Prostate gland (tissue), 2 donors: ENCODE measurements at regions not wholly inside any gene's neighbourhood (a gene's known extent, or its start where the extent isn't known, plus 50 kb on each side); places are given as distances from the start of the nearest gene placed in this dataset.
"Not testable (repeated sequence)": the region's sequence is repeated elsewhere in the genome, so short reads cannot be mapped to it uniquely, and the experiment has no call there.

Experiments
- DNase-seq: peaks from one replicate; pipeline ENCODE4 v3.0.0-alpha.2; 2019; ENCODE audit warnings: low spot score
- H3K27ac ChIP-seq, 2 donors: fragments of 200-600 bp; sonication (generic); 2 replicates each; pipeline ENCODE4 v1.5.1; 2017 to 2019
- H3K27me3 ChIP-seq: fragments of 200-600 bp; sonication (generic); replicated peaks from 2 replicates; pipeline ENCODE4 v1.5.1; 2019; ENCODE audit not compliant: insufficient read depth
- H3K36me3 ChIP-seq, 2 donors: fragments of 200-600 bp; sonication (generic); 1 replicate in 1 of 2; 2 replicates in 1 of 2; pipeline versions ENCODE4 v1.5.1 to v1.8.1; 2017 to 2019
- H3K4me1 ChIP-seq: fragments of 200-600 bp; sonication (generic); replicated peaks from 2 replicates; pipeline ENCODE4 v1.5.1; 2019
- H3K4me3 ChIP-seq, 2 donors: fragments of 200-600 bp; sonication (generic); 2 replicates each; pipeline ENCODE4 v1.5.1; 2017 to 2019
- H3K9me3 ChIP-seq: fragments of 200-600 bp; sonication (generic); 2 replicates; pipeline ENCODE4 v1.5.1; 2017
- POLR2A ChIP-seq: fragments of 450-650 bp; IDR thresholded peaks from one replicate; pipeline ENCODE4 v1.6.1; 2016; ENCODE audit warnings: antibody characterized with exemption, mild to moderate bottlenecking
- POLR2AphosphoS5 ChIP-seq: sonication (generic); formaldehyde crosslinking; IDR thresholded peaks from one replicate; pipeline ENCODE4 v1.6.1; 2017; ENCODE audit warnings: antibody characterized with exemption
- WGBS: methylation state at CpG from one replicate; pipeline ENCODE4 v1.1.5; 2018; 5-methylcytosine and 5-hydroxymethylcytosine counted together
- intact Hi-C: fragments of 100-400 bp; cut with DNase I; formaldehyde crosslinking; loops from one replicate; pipeline ENCODE4 v1.14.2; 2022
- TF ChIP-seq, protein P1 (sequence below), 4 experiments: fragments of 200-600 bp in 2 of 4; fragments of 450-650 bp in 2 of 4; sonication (generic) in 2 of 4; IDR thresholded peaks; 1 replicate in 3 of 4; 2 replicates in 1 of 4; pipeline ENCODE4 v1.5.1; 2016 to 2019; ENCODE audit warnings: antibody characterized with exemption in 4 of 4, mild to moderate bottlenecking in 2 of 4, moderate library complexity in 2 of 4

- DNase-seq, result no peak
- no peaks in the 10 kb centered on the region for H3K27me3 ChIP-seq
- no peaks in the 10 kb centered on the region for H3K9me3 ChIP-seq
- TF ChIP-seq, protein P1, sequence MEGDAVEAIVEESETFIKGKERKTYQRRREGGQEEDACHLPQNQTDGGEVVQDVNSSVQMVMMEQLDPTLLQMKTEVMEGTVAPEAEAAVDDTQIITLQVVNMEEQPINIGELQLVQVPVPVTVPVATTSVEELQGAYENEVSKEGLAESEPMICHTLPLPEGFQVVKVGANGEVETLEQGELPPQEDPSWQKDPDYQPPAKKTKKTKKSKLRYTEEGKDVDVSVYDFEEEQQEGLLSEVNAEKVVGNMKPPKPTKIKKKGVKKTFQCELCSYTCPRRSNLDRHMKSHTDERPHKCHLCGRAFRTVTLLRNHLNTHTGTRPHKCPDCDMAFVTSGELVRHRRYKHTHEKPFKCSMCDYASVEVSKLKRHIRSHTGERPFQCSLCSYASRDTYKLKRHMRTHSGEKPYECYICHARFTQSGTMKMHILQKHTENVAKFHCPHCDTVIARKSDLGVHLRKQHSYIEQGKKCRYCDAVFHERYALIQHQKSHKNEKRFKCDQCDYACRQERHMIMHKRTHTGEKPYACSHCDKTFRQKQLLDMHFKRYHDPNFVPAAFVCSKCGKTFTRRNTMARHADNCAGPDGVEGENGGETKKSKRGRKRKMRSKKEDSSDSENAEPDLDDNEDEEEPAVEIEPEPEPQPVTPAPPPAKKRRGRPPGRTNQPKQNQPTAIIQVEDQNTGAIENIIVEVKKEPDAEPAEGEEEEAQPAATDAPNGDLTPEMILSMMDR (IDR thresholded peaks at IDR 0.05), result no peak
- TF ChIP-seq POLR2AphosphoS5 (no peak), POLR2A (no peak)
- no peaks in the 10 kb centered on the region for H3K4me1 ChIP-seq
- peak overlapping the region; percentile 44 to 52 for H3K27ac ChIP-seq
- 52% methylated on average over 3 of the region's 3 CpGs for WGBS
- no peak overlapping the region for H3K4me3 ChIP-seq
- intact Hi-C loops, result no loop called here
- H3K36me3 ChIP-seq, result no peaks in the 10 kb centered on the region
Measured at GRCh38 chr6:113019176-113019575, 672.0 kb downstream of the RFPL4B start.

DNA sequence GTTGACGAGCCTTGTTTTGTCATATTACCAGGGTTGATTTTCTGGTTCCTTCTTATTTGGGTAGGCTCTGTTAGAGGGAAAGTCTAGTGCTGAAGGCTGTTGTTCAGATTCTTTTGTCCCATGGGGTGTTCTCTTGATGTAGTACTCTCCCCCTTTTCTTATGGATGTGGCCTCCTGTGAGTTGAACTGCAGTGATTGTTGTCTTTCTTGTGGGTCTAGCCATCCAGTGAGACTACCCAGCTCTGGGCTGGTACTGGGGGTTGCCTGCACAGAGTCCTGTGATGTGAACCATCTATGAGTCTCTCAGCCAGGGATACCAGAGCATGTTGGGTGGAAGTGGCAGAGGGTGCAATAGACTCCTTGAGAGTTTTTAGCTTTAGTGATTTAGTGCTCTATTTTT lies 680.6 kb downstream of the RFPL4B start:
- intact Hi-C loops, result no loop called here
- Histone ChIP-seq H3K27me3 (no peaks in the 10 kb centered on the region), H3K4me1 (no peaks in the 10 kb centered on the region), H3K27ac (no peak overlapping the region), H3K4me3 (no peak overlapping the region), H3K9me3 (no peaks in the 10 kb centered on the region), H3K36me3 (no peaks in the 10 kb centered on the region)
- 95% methylated on average over 1 of the region's 1 CpG for WGBS
- TF ChIP-seq POLR2AphosphoS5, result no peak
- TF ChIP-seq, protein P1 (IDR thresholded peaks at IDR 0.05), result no peak
- no peak for TF ChIP-seq POLR2A
- DNase-seq, result no peak

DNA sequence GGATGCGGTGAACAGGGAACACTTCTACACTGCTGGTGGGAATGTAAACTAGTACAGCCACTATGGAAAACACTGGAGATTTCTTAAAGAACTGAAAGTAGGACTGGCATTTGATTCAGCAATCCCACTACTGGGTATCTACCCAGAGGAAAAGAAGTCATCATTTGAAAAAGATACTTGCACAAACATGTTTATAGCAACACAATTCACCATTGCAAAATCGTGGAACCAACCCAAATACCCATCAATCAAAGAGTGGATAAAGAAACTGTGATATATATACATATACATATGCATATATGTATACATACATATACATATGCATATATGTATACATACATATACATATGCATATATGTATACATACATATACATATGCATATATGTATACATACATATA lies 682.0 kb downstream of the RFPL4B start:
- H3K9me3 ChIP-seq, intact Hi-C loops, H3K27ac ChIP-seq, DNase-seq, H3K27me3 ChIP-seq, H3K4me1 ChIP-seq, H3K4me3 ChIP-seq, H3K36me3 ChIP-seq: not testable (repeated sequence)
- WGBS, result 53% methylated on average over 2 of the region's 2 CpGs

DNA sequence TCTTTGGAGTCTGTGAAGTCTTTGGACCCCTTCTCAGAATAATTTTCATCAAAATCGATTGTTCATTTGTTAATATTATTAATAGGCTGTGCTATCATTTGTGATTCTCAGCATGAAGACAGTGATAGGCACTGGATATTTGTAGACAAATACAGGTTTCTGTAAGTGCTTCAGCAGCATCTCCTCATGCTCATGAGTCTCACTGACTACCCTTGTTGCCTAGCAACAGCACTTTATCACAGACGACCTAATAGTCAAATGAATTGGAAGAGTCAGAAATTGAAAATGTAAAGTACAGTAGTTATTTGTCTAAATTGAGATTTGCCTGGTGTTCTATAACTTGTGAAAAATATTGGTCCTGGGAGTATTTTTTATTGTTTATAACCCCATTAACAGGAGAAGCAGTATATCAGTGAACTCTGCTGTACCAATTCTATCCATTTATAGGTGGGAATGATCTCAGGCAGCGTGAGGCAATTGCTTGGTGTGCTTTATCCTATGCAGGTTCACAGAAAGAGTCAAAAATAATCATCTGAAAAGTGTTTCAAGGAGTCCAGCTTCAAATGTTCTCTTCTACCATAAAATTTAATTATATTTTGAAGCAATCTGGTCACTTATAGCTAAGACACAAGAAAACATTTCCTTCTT lies 684.6 kb downstream of the RFPL4B start:
- no peaks in the 10 kb centered on the region for H3K9me3 ChIP-seq
- H3K4me3 ChIP-seq, result no peak overlapping the region
- intact Hi-C loops, result no loop called here
- H3K4me1 ChIP-seq, result no peaks in the 10 kb centered on the region
- H3K27me3 ChIP-seq, result no peaks in the 10 kb centered on the region
- no peak for DNase-seq
- no peaks in the 10 kb centered on the region for H3K36me3 ChIP-seq
- TF ChIP-seq POLR2A, result no peak
- TF ChIP-seq, protein P1 (IDR thresholded peaks at IDR 0.05), result no peak
- TF ChIP-seq POLR2AphosphoS5, result no peak
- no peak overlapping the region for H3K27ac ChIP-seq
- 44% methylated on average over 3 of the region's 3 CpGs for WGBS

- Histone ChIP-seq H3K36me3 (no peaks in the 10 kb centered on the region), H3K9me3 (no peaks in the 10 kb centered on the region), H3K27me3 (no peaks in the 10 kb centered on the region), H3K4me1 (no peaks in the 10 kb centered on the region), H3K27ac (no peak overlapping the region), H3K4me3 (no peak overlapping the region)
- 100% methylated on average over 1 of the region's 1 CpG for WGBS
- no peak for DNase-seq
- TF ChIP-seq POLR2A, result no peak
- TF ChIP-seq, protein P1 (IDR thresholded peaks at IDR 0.05), result no peak
- TF ChIP-seq POLR2AphosphoS5, result no peak
- intact Hi-C loops, result no loop called here
Measured at GRCh38 chr6:113039005-113039404, 691.9 kb downstream of the RFPL4B start.
